Head of caudate nucleus (tissue), 42 donors: ENCODE measurements at regions not wholly inside any gene's neighbourhood (a gene's known extent, or its start where the extent isn't known, plus 50 kb on each side); places are given as distances from the start of the nearest gene placed in this dataset.
A peak's percentile ranks its signal among the peaks of the same experiment; 100 is the strongest.

ENCODE experiments used
- DNase-seq, 42 donors: peaks; one replicate each; pipeline versions ENCODE4 v3.0.0 to v3.0.0-alpha.2; 2020 to 2021; ENCODE audit warnings: mixed read lengths in 7 of 42
- intact Hi-C: fragments of 100-400 bp; cut with DNase I; formaldehyde crosslinking; loops from one replicate; pipeline ENCODE4 v1.15.0; 2022

GRCh38 chr7:131221061-131221460 lies 106.6 kb upstream of the MKLN1 start:
- intact Hi-C loops: no loop called here
- DNase-seq: no peak

GRCh38 chr7:131222171-131222570 lies 105.5 kb upstream of the MKLN1 start:
- intact Hi-C loops: no loop called here

GRCh38 chr7:131223151-131223550 lies 104.5 kb upstream of the MKLN1 start:
- no peak for DNase-seq
- intact Hi-C loops: no loop called here

More at GRCh38 chr7:131222171-131222570, 105.5 kb upstream of the MKLN1 start:
- DNase-seq: no peak

GRCh38 chr7:131224996-131225395 lies 102.7 kb upstream of the MKLN1 start:
- intact Hi-C loops: no loop called here
- DNase-seq: no peak

GRCh38 chr7:131225619-131226513 lies 101.8 kb upstream of the MKLN1 start:
- intact Hi-C loops: no loop called here
- peak in 11 of 42 donors; percentile 11 to 62 (median 24) for DNase-seq

- intact Hi-C loops: no loop called here
- no peak for DNase-seq
Observed at GRCh38 chr7:131226514-131226865, 101.2 kb upstream of the MKLN1 start.

GRCh38 chr7:131231381-131232220 lies 96.1 kb upstream of the MKLN1 start:
- peak in 30 of 42 donors; percentile 3 to 54 (median 24) for DNase-seq
- intact Hi-C loops: no loop called here

- no peak for DNase-seq
- intact Hi-C loops: no loop called here
Observed at GRCh38 chr7:131232768-131233167, 94.9 kb upstream of the MKLN1 start.

- intact Hi-C loops: no loop called here
- no peak for DNase-seq
Observed at GRCh38 chr7:131233193-131233592, 94.5 kb upstream of the MKLN1 start.

- peak in 1 of 42 donors; percentile 35 for DNase-seq
- intact Hi-C loops: no loop called here
Observed at GRCh38 chr7:131234719-131235488, 92.8 kb upstream of the MKLN1 start.

- intact Hi-C loops: no loop called here
- DNase-seq: peak in 34 of 42 donors; percentile 19 to 83 (median 46)
Observed at GRCh38 chr7:131235489-131236317, 92.0 kb upstream of the MKLN1 start.

- intact Hi-C loops: no loop called here
Observed at GRCh38 chr7:131236318-131236672, 91.4 kb upstream of the MKLN1 start.

GRCh38 chr7:131238347-131238931 lies 89.2 kb upstream of the MKLN1 start:
- intact Hi-C loops: no loop called here
- no peak for DNase-seq

More at GRCh38 chr7:131236318-131236672, 91.4 kb upstream of the MKLN1 start:
- DNase-seq: no peak

GRCh38 chr7:131241386-131241785 lies 86.3 kb upstream of the MKLN1 start:
- intact Hi-C loops: no loop called here
- no peak for DNase-seq

GRCh38 chr7:131242123-131242650 lies 85.5 kb upstream of the MKLN1 start:
- no peak for DNase-seq
- intact Hi-C loops: no loop called here

GRCh38 chr7:131244259-131244852 lies 83.3 kb upstream of the MKLN1 start:
- peak in 41 of 42 donors; percentile 16 to 90 (median 54) for DNase-seq
- intact Hi-C loops: no loop called here

GRCh38 chr7:131249003-131249402 lies 78.7 kb upstream of the MKLN1 start:
- peak in 11 of 42 donors; percentile 10 to 72 (median 36) for DNase-seq
- intact Hi-C loops: no loop called here
